GM23338 (cell line): ENCODE measurements at regions not wholly inside any gene's neighbourhood (a gene's known extent, or its start where the extent isn't known, plus 50 kb on each side); places are given as distances from the start of the nearest gene placed in this dataset.

Experiments used
- ATAC-seq: fragments of 200-7000 bp; cut with Tn5 transposase; 3 replicates; pipeline ENCODE4 v1.9.1; 2020
- DNase-seq: peaks from one replicate; pipeline ENCODE4 v3.0.0-alpha.2; 2015; ENCODE audit warnings: low spot score
- H2AFZ ChIP-seq: fragments of 200-600 bp; sonication (generic); 2 replicates; pipeline ENCODE4 v1.8.0; 2016; ENCODE audit warnings: antibody characterized with exemption, mild to moderate bottlenecking, moderate library complexity
- H3F3A ChIP-seq: fragments of 200-600 bp; sonication (generic); replicated peaks from 2 replicates; pipeline ENCODE4 v1.8.0; 2017; ENCODE audit warnings: antibody characterized with exemption, mixed run types, low read depth
- H3K27ac ChIP-seq: fragments of 200-600 bp; sonication (generic); 2 replicates; pipeline ENCODE4 v1.6.1; 2016; ENCODE audit warnings: low read depth
- H3K27me3 ChIP-seq: fragments of 200-600 bp; sonication (generic); 2 replicates; pipeline ENCODE4 v1.8.0; 2016; ENCODE audit warnings: mild to moderate bottlenecking, mixed run types, moderate library complexity; ENCODE audit not compliant: insufficient read depth
- H3K36me3 ChIP-seq: fragments of 200-600 bp; sonication (generic); 2 replicates; pipeline ENCODE4 v1.8.0; 2016; ENCODE audit warnings: mild to moderate bottlenecking; ENCODE audit not compliant: insufficient read depth
- H3K4me1 ChIP-seq: fragments of 200-600 bp; sonication (generic); 2 replicates; pipeline ENCODE4 v1.8.0; 2016; ENCODE audit warnings: mild to moderate bottlenecking, moderate library complexity; ENCODE audit not compliant: insufficient read depth
- H3K4me2 ChIP-seq: fragments of 200-600 bp; sonication (generic); 2 replicates; pipeline ENCODE4 v1.7.1; 2017; ENCODE audit warnings: mixed run types
- H3K4me3 ChIP-seq: fragments of 200-600 bp; sonication (generic); 2 replicates; pipeline ENCODE4 v1.6.1; 2016; ENCODE audit warnings: mixed run types
- H3K79me2 ChIP-seq: fragments of 200-600 bp; sonication (generic); replicated peaks from 2 replicates; pipeline ENCODE4 v1.8.0; 2017; ENCODE audit warnings: mild to moderate bottlenecking; ENCODE audit not compliant: insufficient read depth
- H3K9me2 ChIP-seq: fragments of 200-600 bp; sonication (generic); 2 replicates; pipeline ENCODE4 v1.8.0; 2017; ENCODE audit not compliant: insufficient read depth
- H4K20me1 ChIP-seq: fragments of 200-600 bp; sonication (generic); replicated peaks from 2 replicates; pipeline ENCODE4 v1.8.0; 2017; ENCODE audit warnings: mild to moderate bottlenecking; ENCODE audit not compliant: insufficient read depth
- H3K27ac Mint-ChIP-seq: 2 replicates; pipeline ENCODE4 v1.8.0; 2020; ENCODE audit warnings: inconsistent platforms, mild to moderate bottlenecking, moderate library complexity, mixed read lengths
- H3K27me3 Mint-ChIP-seq: 3 replicates; pipeline ENCODE4 v1.8.0; 2022; ENCODE audit warnings: low read depth, mild to moderate bottlenecking, moderate library complexity, mixed read lengths, inconsistent platforms; ENCODE audit not compliant: insufficient read depth, poor library complexity
- H3K36me3 Mint-ChIP-seq: 3 replicates; pipeline ENCODE4 v1.8.0; 2021; ENCODE audit warnings: low read depth, mild to moderate bottlenecking, inconsistent platforms, moderate library complexity, mixed read lengths
- H3K4me1 Mint-ChIP-seq: 3 replicates; pipeline ENCODE4 v1.8.0; 2020; ENCODE audit warnings: mild to moderate bottlenecking, inconsistent platforms, mixed read lengths
- H3K4me3 Mint-ChIP-seq: 3 replicates; pipeline ENCODE4 v1.8.0; 2021; ENCODE audit warnings: moderate library complexity, mild to moderate bottlenecking, inconsistent platforms, mixed read lengths
- H3K9me3 Mint-ChIP-seq: 3 replicates; pipeline ENCODE4 v1.8.0; 2020; ENCODE audit warnings: moderate library complexity, mild to moderate bottlenecking, inconsistent platforms, mixed read lengths
- CREB1 ChIP-seq: fragments of 250-450 bp; sonication (Bioruptor Pico); IDR thresholded peaks from 2 replicates; pipeline ENCODE4 v1.5.0; 2020; ENCODE audit warnings: low read depth, mild to moderate bottlenecking, moderate library complexity
- EZH2 ChIP-seq: fragments of 200-600 bp; sonication (generic); IDR thresholded peaks from one replicate; pipeline ENCODE4 v1.8.0; 2017; ENCODE audit warnings: antibody characterized with exemption, mild to moderate bottlenecking, low read depth; ENCODE audit not compliant: unreplicated experiment
- EZH2phosphoT487 ChIP-seq: fragments of 200-600 bp; sonication (generic); IDR thresholded peaks from one replicate; pipeline ENCODE4 v1.8.1; 2018; ENCODE audit warnings: antibody characterized with exemption; ENCODE audit not compliant: unreplicated experiment
- JUNB ChIP-seq: IDR thresholded peaks from one replicate; pipeline ENCODE4 v1.6.1; 2016; ENCODE audit warnings: antibody characterized with exemption; ENCODE audit not compliant: unreplicated experiment
- NANOG ChIP-seq: IDR thresholded peaks from 2 replicates; pipeline ENCODE4 v1.6.1; 2016; ENCODE audit warnings: antibody characterized with exemption, borderline replicate concordance
- POLR2AphosphoS5 ChIP-seq: IDR thresholded peaks from 2 replicates; pipeline ENCODE4 v1.6.1; 2016; ENCODE audit warnings: antibody characterized with exemption, low read depth
- STAT1 ChIP-seq: IDR thresholded peaks from one replicate; pipeline ENCODE4 v1.6.1; 2016; ENCODE audit warnings: antibody characterized with exemption; ENCODE audit not compliant: unreplicated experiment
- ZNF114 ChIP-seq: fragments of 250-450 bp; sonication (Bioruptor Pico); IDR thresholded peaks from 2 replicates; pipeline ENCODE4 v1.5.0; 2020; ENCODE audit warnings: mild to moderate bottlenecking, moderate library complexity
- ZNF331 ChIP-seq: fragments of 250-450 bp; sonication (Bioruptor Pico); IDR thresholded peaks from 2 replicates; pipeline ENCODE4 v1.5.0; 2020; ENCODE audit warnings: low read depth, mild to moderate bottlenecking, moderate library complexity
- TF ChIP-seq, protein P1 (sequence below): IDR thresholded peaks from 2 replicates; pipeline ENCODE4 v1.6.1; 2016; ENCODE audit warnings: antibody characterized with exemption
- TF ChIP-seq, protein P2 (sequence below), 2 experiments: fragments of 200-600 bp in 1 of 2; sonication (generic) in 1 of 2; conservative IDR thresholded peaks; 2 replicates each; pipeline versions ENCODE4 v1.5.1 to v1.6.1; 2016 to 2017; ENCODE audit warnings: antibody characterized with exemption in 2 of 2, low read depth in 2 of 2, mild to moderate bottlenecking in 2 of 2, moderate library complexity in 1 of 2
- TF ChIP-seq, protein P3 (sequence below): fragments of 250-450 bp; sonication (Bioruptor Pico); IDR thresholded peaks from 2 replicates; pipeline ENCODE4 v1.5.0; 2020; ENCODE audit warnings: mild to moderate bottlenecking, moderate library complexity
- TF ChIP-seq, protein P4 (sequence below): IDR thresholded peaks from one replicate; pipeline ENCODE4 v1.6.1; 2018; ENCODE audit warnings: antibody characterized with exemption; ENCODE audit not compliant: unreplicated experiment

DNA sequence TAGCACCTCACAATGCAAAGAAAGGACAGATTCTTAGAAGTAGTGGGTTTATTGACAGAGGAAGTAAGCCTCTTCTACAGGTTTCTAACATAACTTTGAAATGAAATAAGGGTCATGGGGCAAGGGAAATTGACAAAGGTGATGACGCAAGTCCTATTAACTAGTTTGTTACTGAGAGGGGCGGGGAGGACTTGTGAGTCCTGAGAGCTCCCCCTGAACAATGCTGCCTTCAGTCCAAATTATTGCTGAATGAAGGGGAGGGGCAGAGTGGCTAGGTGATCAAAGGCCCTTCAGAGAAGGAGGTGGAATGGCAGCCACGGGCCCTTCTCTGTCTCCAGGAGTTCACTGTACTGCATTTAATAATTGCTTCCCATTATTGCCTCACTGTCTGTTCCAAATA, 390.0 kb downstream of the MEIS1 start:
- no peaks in the 10 kb centered on the region; the same call in 1 of the 3 replicates for H3K9me3 Mint-ChIP-seq
- H3K27ac Mint-ChIP-seq, result no peak overlapping the region
- H3K36me3 Mint-ChIP-seq, result peaks cover 2% of the 10 kb centered on the region; the same call in 2 of the 3 replicates

More for the DNA sequence above, 390.0 kb downstream of the MEIS1 start:
- H3K27ac ChIP-seq, result no peak overlapping the region
- TF ChIP-seq STAT1, result no peak
- TF ChIP-seq CREB1, result no peak
- TF ChIP-seq POLR2AphosphoS5, result no peak
- TF ChIP-seq, protein P1, sequence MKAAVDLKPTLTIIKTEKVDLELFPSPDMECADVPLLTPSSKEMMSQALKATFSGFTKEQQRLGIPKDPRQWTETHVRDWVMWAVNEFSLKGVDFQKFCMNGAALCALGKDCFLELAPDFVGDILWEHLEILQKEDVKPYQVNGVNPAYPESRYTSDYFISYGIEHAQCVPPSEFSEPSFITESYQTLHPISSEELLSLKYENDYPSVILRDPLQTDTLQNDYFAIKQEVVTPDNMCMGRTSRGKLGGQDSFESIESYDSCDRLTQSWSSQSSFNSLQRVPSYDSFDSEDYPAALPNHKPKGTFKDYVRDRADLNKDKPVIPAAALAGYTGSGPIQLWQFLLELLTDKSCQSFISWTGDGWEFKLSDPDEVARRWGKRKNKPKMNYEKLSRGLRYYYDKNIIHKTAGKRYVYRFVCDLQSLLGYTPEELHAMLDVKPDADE, result no peak
- TF ChIP-seq EZH2, result no peak
- TF ChIP-seq, protein P2, sequence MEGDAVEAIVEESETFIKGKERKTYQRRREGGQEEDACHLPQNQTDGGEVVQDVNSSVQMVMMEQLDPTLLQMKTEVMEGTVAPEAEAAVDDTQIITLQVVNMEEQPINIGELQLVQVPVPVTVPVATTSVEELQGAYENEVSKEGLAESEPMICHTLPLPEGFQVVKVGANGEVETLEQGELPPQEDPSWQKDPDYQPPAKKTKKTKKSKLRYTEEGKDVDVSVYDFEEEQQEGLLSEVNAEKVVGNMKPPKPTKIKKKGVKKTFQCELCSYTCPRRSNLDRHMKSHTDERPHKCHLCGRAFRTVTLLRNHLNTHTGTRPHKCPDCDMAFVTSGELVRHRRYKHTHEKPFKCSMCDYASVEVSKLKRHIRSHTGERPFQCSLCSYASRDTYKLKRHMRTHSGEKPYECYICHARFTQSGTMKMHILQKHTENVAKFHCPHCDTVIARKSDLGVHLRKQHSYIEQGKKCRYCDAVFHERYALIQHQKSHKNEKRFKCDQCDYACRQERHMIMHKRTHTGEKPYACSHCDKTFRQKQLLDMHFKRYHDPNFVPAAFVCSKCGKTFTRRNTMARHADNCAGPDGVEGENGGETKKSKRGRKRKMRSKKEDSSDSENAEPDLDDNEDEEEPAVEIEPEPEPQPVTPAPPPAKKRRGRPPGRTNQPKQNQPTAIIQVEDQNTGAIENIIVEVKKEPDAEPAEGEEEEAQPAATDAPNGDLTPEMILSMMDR (conservative IDR thresholded peaks at IDR 0.05; ENCODE audit: low read depth in 2 of 2), result no peak
- TF ChIP-seq JUNB, result no peak
- no peak for TF ChIP-seq ZNF331 (CRISPR knock-in tag)
- no peak for TF ChIP-seq ZNF114 (CRISPR knock-in tag)
- TF ChIP-seq, protein P3, sequence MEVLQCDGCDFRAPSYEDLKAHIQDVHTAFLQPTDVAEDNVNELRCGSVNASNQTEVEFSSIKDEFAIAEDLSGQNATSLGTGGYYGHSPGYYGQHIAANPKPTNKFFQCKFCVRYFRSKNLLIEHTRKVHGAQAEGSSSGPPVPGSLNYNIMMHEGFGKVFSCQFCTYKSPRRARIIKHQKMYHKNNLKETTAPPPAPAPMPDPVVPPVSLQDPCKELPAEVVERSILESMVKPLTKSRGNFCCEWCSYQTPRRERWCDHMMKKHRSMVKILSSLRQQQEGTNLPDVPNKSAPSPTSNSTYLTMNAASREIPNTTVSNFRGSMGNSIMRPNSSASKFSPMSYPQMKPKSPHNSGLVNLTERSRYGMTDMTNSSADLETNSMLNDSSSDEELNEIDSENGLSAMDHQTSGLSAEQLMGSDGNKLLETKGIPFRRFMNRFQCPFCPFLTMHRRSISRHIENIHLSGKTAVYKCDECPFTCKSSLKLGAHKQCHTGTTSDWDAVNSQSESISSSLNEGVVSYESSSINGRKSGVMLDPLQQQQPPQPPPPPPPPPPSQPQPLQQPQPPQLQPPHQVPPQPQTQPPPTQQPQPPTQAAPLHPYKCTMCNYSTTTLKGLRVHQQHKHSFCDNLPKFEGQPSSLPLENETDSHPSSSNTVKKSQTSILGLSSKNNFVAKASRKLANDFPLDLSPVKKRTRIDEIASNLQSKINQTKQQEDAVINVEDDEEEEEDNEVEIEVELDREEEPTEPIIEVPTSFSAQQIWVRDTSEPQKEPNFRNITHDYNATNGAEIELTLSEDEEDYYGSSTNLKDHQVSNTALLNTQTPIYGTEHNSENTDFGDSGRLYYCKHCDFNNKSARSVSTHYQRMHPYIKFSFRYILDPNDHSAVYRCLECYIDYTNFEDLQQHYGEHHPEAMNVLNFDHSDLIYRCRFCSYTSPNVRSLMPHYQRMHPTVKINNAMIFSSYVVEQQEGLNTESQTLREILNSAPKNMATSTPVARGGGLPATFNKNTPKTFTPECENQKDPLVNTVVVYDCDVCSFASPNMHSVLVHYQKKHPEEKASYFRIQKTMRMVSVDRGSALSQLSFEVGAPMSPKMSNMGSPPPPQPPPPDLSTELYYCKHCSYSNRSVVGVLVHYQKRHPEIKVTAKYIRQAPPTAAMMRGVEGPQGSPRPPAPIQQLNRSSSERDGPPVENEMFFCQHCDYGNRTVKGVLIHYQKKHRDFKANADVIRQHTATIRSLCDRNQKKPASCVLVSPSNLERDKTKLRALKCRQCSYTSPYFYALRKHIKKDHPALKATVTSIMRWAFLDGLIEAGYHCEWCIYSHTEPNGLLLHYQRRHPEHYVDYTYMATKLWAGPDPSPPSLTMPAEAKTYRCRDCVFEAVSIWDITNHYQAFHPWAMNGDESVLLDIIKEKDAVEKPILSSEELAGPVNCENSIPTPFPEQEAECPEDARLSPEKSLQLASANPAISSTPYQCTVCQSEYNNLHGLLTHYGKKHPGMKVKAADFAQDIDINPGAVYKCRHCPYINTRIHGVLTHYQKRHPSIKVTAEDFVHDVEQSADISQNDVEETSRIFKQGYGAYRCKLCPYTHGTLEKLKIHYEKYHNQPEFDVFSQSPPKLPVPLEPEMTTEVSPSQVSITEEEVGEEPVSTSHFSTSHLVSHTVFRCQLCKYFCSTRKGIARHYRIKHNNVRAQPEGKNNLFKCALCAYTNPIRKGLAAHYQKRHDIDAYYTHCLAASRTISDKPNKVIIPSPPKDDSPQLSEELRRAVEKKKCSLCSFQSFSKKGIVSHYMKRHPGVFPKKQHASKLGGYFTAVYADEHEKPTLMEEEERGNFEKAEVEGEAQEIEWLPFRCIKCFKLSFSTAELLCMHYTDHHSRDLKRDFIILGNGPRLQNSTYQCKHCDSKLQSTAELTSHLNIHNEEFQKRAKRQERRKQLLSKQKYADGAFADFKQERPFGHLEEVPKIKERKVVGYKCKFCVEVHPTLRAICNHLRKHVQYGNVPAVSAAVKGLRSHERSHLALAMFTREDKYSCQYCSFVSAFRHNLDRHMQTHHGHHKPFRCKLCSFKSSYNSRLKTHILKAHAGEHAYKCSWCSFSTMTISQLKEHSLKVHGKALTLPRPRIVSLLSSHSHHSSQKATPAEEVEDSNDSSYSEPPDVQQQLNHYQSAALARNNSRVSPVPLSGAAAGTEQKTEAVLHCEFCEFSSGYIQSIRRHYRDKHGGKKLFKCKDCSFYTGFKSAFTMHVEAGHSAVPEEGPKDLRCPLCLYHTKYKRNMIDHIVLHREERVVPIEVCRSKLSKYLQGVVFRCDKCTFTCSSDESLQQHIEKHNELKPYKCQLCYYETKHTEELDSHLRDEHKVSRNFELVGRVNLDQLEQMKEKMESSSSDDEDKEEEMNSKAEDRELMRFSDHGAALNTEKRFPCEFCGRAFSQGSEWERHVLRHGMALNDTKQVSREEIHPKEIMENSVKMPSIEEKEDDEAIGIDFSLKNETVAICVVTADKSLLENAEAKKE (CRISPR knock-in tag), result no peak
- no peak for TF ChIP-seq NANOG
- no peak for TF ChIP-seq EZH2phosphoT487
- TF ChIP-seq, protein P4, sequence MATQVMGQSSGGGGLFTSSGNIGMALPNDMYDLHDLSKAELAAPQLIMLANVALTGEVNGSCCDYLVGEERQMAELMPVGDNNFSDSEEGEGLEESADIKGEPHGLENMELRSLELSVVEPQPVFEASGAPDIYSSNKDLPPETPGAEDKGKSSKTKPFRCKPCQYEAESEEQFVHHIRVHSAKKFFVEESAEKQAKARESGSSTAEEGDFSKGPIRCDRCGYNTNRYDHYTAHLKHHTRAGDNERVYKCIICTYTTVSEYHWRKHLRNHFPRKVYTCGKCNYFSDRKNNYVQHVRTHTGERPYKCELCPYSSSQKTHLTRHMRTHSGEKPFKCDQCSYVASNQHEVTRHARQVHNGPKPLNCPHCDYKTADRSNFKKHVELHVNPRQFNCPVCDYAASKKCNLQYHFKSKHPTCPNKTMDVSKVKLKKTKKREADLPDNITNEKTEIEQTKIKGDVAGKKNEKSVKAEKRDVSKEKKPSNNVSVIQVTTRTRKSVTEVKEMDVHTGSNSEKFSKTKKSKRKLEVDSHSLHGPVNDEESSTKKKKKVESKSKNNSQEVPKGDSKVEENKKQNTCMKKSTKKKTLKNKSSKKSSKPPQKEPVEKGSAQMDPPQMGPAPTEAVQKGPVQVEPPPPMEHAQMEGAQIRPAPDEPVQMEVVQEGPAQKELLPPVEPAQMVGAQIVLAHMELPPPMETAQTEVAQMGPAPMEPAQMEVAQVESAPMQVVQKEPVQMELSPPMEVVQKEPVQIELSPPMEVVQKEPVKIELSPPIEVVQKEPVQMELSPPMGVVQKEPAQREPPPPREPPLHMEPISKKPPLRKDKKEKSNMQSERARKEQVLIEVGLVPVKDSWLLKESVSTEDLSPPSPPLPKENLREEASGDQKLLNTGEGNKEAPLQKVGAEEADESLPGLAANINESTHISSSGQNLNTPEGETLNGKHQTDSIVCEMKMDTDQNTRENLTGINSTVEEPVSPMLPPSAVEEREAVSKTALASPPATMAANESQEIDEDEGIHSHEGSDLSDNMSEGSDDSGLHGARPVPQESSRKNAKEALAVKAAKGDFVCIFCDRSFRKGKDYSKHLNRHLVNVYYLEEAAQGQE, result no peak
- peaks cover 9% of the 10 kb centered on the region; the same call in 1 of the 2 replicates for H3K9me2 ChIP-seq
- DNase-seq (no peak), ATAC-seq (no peak)
- H3F3A ChIP-seq, result no peaks in the 10 kb centered on the region
- H3K27me3 ChIP-seq, result no peaks in the 10 kb centered on the region
- Mint-ChIP-seq H3K4me3 (no peak overlapping the region), H3K27me3 (peaks cover 4% of the 10 kb centered on the region), H3K4me1 (no peaks in the 10 kb centered on the region; the same call in 2 of the 3 replicates)
- H3K79me2 ChIP-seq, result no peaks in the 10 kb centered on the region
- H3K4me1 ChIP-seq, result no peaks in the 10 kb centered on the region
- H3K4me2 ChIP-seq, result no peak overlapping the region
- no peaks in the 10 kb centered on the region for H3K36me3 ChIP-seq
- no peak overlapping the region for H3K4me3 ChIP-seq
- H4K20me1 ChIP-seq, result no peaks in the 10 kb centered on the region
- peak overlapping the region; percentile 14; the same call in 1 of the 2 replicates for H2AFZ ChIP-seq
